ENCODE measurements at regions not wholly inside any gene's neighbourhood (a gene's known extent, or its start where the extent isn't known, plus 50 kb on each side); places are given as distances from the start of the nearest gene placed in this dataset.

DNA sequence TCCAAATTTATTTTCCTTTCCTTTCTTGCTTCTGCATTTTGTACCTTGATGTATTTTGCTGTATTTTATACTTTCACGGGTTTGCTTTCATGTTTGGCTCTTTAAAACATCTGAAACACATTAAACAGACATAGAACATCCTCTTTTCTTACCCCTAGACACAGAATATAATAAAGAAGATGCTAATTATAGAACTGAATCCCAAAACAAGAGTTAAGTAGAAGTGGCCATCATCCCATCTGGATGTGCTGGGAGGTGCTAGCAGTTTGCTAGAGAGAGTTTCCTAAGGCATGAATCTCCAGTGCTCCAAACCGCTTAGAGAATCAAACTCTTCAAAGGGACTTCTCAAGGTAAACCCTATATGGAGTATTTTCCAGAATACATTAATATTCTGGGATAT lies 53.9 kb upstream of the GNG12 start:
- FAIRE-seq (no peak), DNase-seq (ENCODE audit: insufficient read length, low spot score) (no peak)
- TF ChIP-seq, protein P1, sequence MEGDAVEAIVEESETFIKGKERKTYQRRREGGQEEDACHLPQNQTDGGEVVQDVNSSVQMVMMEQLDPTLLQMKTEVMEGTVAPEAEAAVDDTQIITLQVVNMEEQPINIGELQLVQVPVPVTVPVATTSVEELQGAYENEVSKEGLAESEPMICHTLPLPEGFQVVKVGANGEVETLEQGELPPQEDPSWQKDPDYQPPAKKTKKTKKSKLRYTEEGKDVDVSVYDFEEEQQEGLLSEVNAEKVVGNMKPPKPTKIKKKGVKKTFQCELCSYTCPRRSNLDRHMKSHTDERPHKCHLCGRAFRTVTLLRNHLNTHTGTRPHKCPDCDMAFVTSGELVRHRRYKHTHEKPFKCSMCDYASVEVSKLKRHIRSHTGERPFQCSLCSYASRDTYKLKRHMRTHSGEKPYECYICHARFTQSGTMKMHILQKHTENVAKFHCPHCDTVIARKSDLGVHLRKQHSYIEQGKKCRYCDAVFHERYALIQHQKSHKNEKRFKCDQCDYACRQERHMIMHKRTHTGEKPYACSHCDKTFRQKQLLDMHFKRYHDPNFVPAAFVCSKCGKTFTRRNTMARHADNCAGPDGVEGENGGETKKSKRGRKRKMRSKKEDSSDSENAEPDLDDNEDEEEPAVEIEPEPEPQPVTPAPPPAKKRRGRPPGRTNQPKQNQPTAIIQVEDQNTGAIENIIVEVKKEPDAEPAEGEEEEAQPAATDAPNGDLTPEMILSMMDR (IDR thresholded peaks at IDR 0.05; ENCODE audit: insufficient read depth, missing control alignments), result no peak

DNA sequence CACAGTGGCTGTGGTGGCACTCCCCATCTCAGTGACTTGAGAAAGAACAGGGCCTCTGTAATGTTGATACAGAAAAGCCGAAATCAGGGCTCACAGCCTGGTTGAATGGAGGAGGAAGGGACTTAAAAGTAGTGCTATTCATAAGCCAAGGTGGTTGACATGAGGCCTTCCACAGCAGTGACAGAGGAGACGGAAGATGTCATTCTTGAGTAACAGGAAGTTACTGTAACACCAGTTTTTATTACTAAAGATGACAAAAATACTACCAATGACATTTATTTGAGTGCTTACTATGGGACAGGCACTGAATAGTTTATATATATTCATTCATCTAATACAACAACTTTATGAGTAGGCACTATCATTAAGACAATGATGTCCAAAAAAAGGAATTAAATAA lies 52.8 kb upstream of the GNG12 start:
- TF ChIP-seq, protein P1 (IDR thresholded peaks at IDR 0.05; ENCODE audit: insufficient read depth, missing control alignments), result no peak
- DNase-seq (ENCODE audit: insufficient read length, low spot score), result no peak
- FAIRE-seq, result no peak

DNA sequence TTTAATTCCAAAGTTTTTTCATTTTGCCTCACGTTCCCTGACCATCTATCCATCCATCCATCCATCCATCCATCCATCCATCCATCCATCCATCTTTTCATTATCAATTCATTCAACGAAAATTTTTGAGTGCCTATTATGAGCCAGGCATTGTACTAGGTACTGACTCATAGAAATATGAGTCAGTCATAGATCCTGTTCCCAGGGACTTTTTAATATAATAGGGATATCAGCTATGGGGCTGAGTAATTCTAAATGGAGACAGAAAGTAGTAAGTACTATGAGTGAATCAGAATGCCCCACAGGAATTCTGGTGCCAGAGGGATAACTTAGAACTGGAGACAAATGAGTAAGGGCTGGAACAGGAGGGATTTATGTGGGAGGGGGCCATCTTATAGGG lies 49.8 kb upstream of the GNG12 start:
- DNase-seq (ENCODE audit: insufficient read length, low spot score) (no peak), FAIRE-seq (no peak)
- TF ChIP-seq, protein P1 (IDR thresholded peaks at IDR 0.05; ENCODE audit: insufficient read depth, missing control alignments), result no peak

Measured in D721Med (cell line).